KG1 (cell line): ENCODE measurements at regions not wholly inside any gene's neighbourhood (a gene's known extent, or its start where the extent isn't known, plus 50 kb on each side); places are given as distances from the start of the nearest gene placed in this dataset.

Source experiments
- DNase-seq: peaks from one replicate; lab custom pipeline; 2025; lab: John Stamatoyannopoulos, UW

DNA sequence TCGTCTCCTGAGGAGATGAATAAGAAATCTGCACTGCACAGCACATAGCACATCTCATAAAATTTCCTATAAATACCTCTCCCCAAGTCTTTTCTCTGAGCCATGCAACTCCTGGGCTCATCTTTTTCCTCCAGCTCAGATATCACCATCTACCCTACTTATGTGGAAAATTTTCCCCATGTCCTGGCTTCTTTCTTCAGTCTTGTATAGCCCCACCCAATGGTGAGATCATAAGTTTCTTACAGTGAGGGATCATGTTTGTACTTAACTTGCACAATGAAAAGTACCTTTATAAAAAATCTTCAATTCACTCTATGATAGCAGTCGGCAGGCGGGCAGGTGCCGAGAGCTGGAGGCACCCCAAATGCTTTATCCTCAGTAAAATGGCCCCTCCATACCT lies 198.6 kb upstream of the S100G start:
- no peak for DNase-seq

DNA sequence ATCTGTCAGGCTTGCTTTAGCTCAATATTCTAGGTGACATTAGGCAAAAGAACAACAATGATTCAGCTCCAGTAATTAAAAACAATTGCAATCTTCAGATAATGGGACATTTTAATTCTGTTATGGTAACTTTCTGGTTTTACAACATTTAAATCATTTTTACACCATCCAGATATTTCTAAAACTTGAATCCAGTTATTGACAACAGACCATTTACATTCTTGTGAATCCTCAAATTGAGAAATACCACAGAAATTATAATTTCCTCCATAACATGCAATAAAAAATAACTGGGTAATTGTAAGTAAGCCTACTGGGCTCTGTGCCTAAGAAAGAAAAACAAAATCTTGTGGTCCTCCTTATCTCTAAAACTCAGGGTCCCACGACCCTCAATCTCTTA lies 195.0 kb upstream of the S100G start:
- no peak for DNase-seq

DNA sequence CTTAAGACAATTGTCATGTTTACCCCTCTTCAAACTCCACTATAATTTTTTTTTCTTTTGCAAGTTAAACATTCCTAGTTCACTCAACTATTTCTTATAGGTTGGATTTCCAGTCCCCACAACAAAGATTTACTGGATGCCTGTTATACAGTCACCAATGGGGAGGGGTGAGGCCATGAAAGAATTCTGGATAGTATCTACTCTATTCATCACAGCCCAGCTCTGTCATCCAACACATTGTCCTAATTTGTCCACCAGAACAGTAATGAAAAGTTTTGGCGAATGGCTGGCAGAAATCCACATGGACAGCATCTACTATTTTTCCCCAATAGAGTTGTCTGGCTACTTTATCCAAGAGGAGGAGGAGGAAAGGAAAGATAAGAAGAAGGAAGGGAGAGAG lies 192.7 kb upstream of the S100G start:
- no peak for DNase-seq

DNA sequence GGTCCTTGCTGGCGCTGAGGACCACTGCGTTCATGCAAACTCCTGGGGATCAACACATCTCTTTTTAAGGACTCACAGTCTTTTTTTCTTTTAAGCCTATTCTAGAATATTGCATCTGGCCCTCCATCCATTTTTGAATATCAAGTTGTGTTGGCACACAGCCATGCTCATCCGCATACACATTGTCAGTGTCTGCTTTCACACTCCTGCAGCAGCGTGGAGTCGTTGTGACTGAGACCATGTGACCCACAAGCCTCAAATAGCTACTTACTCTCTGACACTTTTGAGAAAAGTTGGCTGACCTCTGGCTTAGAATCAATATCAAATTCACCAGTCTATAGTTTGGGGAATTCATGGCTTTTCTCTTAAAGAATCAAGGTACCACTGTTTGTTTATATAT lies 191.8 kb upstream of the S100G start:
- no peak for DNase-seq

DNA sequence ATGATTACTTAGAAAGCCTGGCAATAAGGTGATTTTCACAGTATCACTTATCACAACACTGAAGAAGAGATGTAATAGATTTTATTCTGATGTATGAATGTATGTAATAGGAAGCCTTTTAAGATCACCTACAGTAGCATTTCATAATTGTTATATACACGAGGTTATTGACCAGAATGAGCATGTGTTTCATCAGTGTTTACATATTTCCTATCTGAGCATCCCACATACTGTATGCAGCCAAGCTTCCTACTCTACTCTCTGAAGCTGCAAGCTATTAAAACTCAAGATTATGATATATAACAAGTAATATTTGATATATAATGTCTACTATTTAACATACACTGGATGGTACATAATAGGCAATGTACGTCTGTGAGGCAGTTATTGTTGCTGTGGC lies 190.9 kb upstream of the S100G start:
- no peak for DNase-seq

DNA sequence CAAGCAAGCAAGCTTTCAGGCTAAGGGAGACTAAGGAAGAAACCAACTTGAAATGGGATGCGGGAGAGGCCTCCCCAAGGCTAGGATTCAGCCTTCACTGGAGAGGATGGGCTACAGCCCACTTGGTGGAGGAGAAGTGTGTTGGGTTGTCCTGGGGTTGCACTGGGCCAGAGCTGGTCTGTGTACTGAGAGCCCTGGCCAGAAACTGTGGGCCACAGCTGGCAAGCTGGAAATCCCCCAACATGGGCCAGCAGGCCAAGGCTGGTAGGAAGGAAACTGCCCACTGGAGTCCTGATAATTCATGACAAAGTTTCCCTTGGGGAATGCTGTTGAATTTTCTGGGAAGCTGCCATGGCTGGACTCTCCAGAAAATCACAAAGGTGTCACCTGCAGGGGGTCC lies 188.0 kb upstream of the S100G start:
- no peak for DNase-seq

DNA sequence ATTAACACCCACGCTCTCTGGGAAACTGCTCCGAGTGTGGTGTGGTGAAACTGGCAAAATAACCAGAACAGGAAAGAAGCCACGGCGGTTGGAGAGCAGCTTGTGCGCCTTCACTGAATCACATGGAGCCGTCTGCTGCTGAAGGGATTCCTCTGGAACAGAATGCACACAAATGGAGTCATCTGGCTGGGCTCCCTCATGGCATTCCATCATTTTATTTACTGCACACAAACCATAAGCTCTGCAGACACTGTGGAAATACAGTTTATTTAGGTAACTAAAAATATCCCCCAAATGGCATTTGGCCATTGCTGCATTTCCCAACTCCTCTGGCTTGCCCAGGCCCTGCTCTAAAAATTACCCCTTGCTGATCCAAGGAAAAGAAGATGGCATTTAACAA lies 187.0 kb upstream of the S100G start:
- no peak for DNase-seq

DNA sequence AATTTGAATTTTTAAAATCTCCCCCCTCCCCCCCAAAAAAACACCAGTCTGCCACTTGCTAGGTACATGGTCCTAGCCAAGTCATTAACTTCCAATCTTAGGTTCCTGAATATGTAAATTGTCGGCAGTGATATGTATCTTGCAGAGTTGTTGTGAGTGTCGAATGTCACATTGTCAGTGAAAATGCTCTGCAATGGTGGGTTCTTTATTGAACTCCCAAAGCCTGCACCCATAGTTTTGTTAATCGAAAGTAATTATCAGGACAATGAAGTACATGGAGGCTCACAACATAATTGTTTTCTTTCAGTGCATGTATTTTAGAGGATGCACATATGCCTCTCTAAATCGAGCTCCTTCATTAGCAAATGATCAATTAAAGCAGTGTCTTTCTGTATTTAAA lies 185.6 kb upstream of the S100G start:
- DNase-seq = no peak

DNA sequence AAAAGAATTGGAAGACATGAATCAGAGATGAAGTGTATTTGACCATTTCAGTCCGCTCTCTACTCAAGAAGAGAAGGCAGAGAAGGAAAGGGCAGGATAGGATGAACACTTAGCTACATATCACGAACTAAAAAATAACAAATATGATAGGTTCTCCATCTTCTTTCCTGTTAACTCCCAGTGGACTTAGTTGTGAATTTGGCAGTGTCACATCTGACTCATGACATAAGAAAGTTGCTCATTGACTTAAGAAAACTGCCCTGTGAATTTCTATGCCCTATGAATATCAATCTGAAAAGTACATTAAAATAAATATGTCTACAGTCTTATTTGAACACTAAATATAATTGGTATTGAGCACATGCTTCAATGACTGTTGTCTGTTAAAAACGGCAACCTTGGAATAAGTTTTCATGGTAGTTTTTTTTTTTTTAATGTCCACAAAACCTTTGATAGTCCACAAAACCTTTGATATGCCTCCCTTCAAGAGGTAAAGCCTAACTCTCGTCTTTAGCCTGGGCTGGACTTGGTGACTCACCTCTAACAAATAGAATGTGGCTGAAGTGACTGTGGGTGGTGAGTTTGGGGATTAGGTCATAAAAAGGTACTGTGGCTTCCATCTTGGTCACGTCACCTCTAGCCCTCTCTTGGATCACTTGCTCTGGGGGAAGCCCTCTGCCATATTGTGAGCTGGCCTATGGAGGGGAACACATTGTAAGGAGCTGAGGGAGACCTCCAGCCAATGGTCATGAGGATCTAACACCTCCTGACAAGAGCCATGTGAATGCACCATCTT lies 184.7 kb upstream of the S100G start:
- DNase-seq = no peak

DNA sequence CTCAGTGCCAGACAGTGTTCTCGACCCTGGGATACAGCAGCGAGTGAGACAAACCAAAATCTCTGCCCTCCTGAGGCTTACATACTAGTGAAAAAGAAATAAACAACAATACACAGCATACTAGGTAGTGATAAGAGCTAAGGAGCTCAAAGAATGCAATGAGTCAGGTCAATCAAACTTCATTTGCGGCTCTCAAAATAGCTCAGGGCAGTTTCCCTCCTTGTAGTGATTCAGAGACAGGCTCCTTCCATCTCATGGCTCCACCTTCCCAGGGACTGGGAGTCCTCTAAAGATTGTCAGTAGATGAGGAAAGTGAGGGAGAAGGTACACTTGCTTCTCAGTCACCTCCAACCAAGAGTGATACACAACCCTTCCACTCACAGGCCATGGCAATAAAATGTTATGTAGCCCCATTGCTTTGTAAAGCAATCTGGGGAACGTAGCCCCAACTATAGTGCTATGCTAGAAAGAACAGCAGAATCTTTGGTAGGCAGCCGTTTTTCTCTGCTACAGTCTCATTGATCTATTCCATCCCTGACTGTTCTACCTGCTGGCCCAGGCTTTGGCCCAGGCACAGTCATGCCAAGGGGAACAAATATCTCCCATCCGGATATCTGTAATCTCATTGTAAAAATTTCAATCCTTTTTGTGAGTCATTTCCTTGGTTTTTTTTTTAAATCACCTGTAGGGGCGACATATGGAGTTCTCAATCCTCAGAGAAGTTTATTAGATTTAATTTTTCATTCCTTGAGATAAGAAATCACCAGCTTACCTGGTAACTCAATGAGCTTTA lies 183.1 kb upstream of the S100G start:
- DNase-seq = no peak

DNA sequence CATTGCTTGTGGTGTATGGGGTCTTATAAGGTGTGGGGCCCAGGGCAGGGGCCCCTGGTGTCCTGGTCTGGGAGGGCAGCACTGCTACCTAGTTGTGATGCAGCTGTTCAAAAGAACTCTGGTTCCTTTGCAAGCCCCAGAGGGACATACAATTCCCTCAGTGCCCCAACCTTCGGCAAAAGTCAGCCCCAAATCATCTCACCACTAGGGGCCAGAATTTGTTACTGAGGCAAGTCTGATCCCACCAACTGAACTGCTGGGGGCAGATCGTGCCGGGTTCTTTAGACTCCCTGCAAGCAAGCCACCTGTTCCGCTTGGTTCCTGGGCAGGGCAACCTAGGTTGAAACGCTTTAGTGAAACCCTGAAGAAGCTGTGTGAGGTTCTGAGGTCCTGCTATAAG lies 180.1 kb upstream of the S100G start:
- DNase-seq = no peak

DNA sequence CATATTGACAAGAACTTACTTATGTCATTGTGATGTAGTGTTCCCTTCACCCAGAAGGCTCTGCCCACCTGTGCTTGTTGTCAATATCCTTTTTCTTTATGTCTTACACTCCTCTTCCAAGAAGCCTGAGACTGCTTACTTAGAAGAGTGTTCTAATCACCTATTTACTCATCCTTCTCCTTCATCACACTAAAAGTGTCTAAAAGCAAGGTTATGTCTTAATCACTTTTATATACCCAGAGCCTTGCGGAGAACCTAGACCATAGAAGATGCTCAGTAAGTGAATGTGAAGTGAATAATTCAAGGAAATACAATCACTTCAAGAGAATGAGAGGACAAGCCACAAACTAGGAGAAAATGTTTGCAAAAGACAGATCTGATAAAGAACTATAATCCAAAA lies 177.6 kb upstream of the S100G start:
- DNase-seq = no peak

DNA sequence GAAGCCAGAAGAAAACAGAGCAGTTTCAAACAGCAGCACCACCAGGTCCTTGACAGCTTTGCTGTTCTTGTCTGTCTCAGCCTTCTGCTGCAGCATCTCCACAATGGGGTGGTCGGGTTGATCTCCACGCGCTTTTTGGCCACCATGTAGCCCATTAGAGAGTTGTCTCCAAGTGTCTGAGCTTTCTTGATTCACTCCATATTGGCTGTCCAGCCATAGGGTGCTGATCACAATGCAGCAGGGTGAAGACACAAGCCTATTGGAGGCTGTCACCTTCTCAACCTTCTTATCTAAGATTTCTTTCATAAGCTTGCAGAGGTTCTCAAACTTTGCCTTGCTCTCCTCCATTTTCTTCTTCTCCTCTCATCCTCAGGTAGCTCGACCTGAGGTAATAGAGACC lies 175.4 kb upstream of the S100G start:
- no peak for DNase-seq

DNA sequence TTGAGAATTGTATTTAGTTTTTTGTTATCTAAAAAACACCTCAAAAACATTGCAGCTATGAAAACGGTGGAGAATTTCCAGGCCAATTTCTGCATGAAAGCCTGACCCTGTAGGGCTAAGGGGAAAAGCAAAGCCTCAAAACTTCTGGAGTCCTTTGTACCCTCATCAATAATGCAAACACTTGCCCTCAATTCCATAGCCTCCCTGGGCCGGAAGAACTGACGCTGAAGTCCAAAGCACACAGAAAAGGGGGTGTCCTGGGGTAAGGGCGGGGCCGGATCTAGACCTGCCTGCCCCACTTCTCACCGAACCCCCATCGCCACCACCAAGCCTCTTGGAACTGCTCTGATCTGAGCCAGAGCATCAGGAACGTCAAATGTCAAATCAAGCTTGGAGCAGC lies 173.9 kb upstream of the S100G start:
- no peak for DNase-seq

DNA sequence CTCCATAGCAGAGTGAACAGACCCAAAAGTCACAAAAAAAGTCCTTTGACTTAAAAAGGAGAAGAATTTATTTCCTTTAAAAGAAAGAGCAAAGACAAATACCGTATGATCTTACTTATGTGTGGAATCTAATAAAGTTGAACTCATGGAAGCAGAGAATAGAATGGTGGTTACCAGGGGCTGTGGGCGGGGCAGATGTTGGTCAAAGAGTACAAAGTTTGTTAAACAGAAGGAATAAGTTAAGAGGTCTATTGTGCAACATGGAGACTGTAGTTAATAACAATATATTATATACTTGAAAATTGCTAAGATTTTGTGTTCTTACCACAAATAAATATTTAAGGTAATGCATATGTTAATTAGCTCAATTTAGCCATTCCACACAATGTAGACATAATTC lies 173.3 kb upstream of the S100G start:
- DNase-seq = no peak

DNA sequence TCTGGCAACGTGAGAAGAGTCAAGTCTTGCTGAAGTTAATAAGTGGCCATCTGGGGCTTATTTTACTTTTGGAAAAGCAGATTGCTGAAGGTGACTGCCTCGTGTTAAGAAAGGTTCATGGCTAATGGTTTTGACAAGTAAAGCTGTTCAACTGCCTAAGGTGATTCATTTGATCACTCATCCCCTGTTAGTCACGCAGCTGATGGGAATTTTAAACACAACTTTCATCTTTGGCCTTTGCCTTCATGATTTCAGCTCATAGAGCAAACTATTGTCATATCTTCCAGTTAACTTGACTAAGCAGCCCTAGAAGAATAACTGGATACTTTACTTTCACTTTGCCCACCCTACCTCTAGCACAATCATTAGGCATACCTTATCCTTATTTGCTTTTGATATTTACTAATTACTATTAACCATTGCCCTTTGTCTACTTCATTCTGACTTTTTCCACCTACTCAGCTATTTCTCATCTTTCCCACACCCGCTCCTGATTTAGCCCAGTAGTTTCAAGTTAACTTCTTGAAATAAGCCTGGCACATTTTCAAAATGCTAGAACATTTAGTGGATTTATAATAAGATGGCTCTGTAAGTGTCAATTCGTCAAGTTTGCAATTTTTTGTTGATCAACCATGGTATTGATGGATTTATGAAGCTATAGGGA lies 170.6 kb upstream of the S100G start:
- DNase-seq = no peak

DNA sequence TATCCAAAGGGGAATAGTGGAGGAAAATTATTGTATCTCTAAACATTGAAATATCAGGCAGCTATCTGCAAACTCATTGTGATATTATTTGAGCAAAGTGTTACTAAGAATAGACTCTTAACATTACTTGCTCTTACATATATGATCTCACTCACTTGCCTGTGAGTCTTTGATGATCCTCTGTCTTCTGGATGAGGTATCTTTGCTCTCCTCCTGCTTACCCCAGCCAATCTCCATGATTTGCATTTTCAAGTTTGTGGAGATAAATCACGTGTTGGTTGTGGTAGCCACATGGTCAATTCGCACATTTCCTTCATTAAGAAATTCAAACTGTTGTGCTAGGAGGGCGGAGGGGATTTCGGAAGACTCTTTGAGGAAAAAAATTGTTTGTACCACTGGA lies 169.9 kb upstream of the S100G start:
- DNase-seq = no peak

DNA sequence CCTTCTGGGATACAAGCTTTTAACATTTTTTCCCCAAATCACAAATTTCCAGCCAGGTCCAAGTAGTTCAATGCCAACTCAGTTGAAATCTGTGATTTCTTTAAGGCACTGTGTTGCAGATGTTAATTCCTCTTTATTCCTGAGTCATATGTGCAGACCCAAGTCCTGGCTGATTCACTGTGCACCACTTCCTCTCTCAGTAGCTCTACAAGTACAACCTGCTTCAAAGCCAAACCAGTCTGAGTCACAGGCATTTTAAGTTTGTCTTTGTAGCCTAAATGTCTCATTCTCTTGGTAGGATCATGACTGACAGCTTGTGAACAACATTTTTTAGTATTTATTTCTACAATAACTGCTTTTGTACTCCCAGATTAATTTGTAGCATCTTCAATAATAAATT lies 165.6 kb upstream of the S100G start:
- no peak for DNase-seq

DNA sequence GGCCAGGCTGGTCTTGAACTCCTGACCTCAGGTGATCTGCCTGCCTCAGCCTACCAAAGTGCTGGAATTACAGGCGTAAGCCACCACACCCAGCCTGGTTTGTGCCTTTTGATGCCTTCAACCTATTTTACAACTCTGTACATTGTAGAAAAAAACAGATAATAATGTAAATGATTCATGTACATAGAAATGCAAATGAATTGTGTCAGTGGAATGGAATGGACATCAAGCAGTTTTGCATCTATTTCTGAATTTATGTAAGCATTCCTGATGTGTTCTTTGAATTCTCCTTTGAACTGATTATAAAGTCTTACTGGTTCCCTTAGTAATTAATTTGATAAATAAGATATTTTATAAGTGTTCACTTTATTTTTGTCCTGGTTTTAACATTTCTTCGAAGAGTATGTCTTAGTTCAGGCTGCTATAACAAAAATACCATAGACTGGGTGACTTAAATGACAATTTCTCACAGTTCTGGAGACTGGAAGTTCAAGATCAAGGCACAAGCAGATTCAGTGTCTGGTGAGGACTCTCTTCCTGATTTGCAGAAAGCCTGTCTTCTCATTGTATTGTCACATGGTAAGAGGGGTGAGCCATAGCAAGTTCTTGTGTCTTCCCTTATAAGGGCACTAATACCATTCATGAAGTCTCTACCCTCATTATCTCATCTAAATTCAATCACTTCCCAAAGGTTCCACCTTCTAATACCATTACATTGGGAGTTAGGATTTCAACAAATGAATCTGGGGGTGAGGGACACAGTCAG lies 162.2 kb upstream of the S100G start:
- DNase-seq = no peak

DNA sequence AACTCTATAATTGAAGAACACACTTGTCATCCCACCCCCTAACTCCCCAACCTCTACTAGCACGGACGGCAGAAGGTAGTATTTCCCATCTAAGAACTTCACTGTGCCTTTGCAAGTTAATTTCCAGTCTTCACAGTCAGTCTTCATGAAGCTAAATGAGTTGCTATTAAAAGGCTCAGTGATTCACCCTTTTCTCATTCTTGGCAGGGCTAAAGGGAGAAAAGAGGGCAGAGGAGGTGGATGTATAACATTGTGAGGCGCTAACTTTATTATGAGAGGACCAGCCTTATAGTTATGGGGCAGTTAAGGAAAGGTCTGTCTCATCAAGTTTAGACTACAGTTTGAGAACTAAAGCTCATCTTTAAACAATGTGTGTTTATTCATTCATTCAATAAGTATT lies 161.0 kb upstream of the S100G start:
- no peak for DNase-seq

DNA sequence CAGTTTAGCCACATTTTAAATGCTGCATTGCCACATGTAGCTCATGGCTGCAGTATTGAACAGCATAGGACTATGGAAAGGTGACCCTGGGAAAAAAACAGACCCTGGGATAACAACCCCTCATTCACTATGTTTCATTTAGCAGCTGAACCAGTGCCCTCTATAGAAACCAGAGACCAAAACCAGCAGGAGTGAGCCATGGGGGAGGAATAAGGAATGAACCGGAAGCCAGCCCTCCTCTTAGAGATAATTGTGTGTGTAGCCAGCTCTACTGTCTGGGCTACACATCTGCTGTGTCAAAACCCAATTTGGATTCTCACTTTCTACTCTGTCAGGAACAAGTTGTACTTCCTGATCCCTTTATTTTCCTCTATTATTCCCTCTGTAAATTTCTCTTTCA lies 158.5 kb upstream of the S100G start:
- DNase-seq = no peak

DNA sequence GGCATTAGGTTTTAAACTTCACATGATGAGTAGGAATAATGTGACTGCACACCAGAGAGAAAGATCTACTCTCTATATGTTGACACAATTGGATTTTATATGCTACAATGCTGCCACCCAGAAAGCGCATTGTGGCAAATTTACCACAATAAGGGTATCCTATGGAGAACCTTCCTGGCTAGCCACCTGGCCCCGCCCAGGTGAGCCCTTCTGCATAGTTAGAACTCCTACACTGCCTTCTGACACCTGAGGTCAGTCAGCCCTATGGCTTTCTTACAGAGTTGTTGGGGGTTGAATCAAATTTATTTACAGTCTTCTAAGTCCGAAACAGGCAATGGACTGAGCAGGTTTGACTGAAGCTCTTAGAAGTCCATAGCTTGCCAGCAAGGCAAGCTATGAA lies 153.8 kb upstream of the S100G start:
- DNase-seq = no peak
